PC-9 (cell line): ENCODE measurements at regions not wholly inside any gene's neighbourhood (a gene's known extent, or its start where the extent isn't known, plus 50 kb on each side); places are given as distances from the start of the nearest gene placed in this dataset.

ENCODE experiments used
- CTCF ChIP-seq: fragments of 200-600 bp; sonication (generic); conservative IDR thresholded peaks from 2 replicates; pipeline ENCODE4 v1.6.1; 2017; ENCODE audit warnings: mixed run types, antibody characterized with exemption, mild to moderate bottlenecking, moderate library complexity
- EZH2 ChIP-seq: fragments of 200-600 bp; sonication (generic); IDR thresholded peaks from 2 replicates; pipeline ENCODE4 v1.8.0; 2017; ENCODE audit warnings: antibody characterized with exemption, low read depth

- TF ChIP-seq CTCF: no peak
- no peak for TF ChIP-seq EZH2
Observed at GRCh38 chr18:70415823-70416488, 127.1 kb downstream of the SOCS6 start.
